H9 (cell line): ENCODE measurements at regions not wholly inside any gene's neighbourhood (a gene's known extent, or its start where the extent isn't known, plus 50 kb on each side); places are given as distances from the start of the nearest gene placed in this dataset.

Experiments used
- DNase-seq: peaks from one replicate; pipeline ENCODE4 v3.0.0-alpha.2; 2017
- H2AFZ ChIP-seq: one replicate; pipeline ENCODE4 v1.6.1; 2013; ENCODE audit warnings: mild to moderate bottlenecking, low read length, control low read depth, moderate library complexity
- H2AK5ac ChIP-seq: 2 replicates; pipeline ENCODE4 v1.6.1; 2013; ENCODE audit warnings: low read length, control low read depth, mixed read lengths; ENCODE audit not compliant: insufficient read length
- H2BK120ac ChIP-seq: one replicate; pipeline ENCODE4 v1.6.1; 2013; ENCODE audit warnings: low read depth, mild to moderate bottlenecking, low read length, control low read depth, inconsistent platforms; ENCODE audit not compliant: poor library complexity, severe bottlenecking
- H2BK12ac ChIP-seq: 2 replicates; pipeline ENCODE4 v1.6.1; 2013; ENCODE audit warnings: low read length, control low read depth, mixed read lengths, low read depth; ENCODE audit not compliant: insufficient read length
- H2BK15ac ChIP-seq: 2 replicates; pipeline ENCODE4 v1.6.1; 2013; ENCODE audit warnings: low read depth, low read length, control low read depth
- H2BK20ac ChIP-seq: one replicate; pipeline ENCODE4 v1.6.1; 2013; ENCODE audit warnings: low read depth, mild to moderate bottlenecking, low read length, control low read depth, inconsistent platforms; ENCODE audit not compliant: poor library complexity, severe bottlenecking
- H2BK5ac ChIP-seq: 2 replicates; pipeline ENCODE4 v1.6.1; 2013; ENCODE audit warnings: low read length, control low read depth, mixed read lengths; ENCODE audit not compliant: insufficient read length
- H3K14ac ChIP-seq: 2 replicates; pipeline ENCODE4 v1.6.1; 2013; ENCODE audit warnings: low read length, control low read depth; ENCODE audit not compliant: insufficient read depth
- H3K18ac ChIP-seq: 2 replicates; pipeline ENCODE4 v1.6.1; 2013; ENCODE audit warnings: low read depth, mild to moderate bottlenecking, mixed read lengths, low read length, control low read depth; ENCODE audit not compliant: insufficient read length
- H3K23ac ChIP-seq: 2 replicates; pipeline ENCODE4 v1.6.1; 2013; ENCODE audit warnings: low read length, control low read depth, mixed read lengths, low read depth; ENCODE audit not compliant: insufficient read length
- H3K23me2 ChIP-seq: 2 replicates; pipeline ENCODE4 v1.6.1; 2013; ENCODE audit warnings: low read depth, mild to moderate bottlenecking, mixed read lengths, low read length, control low read depth; ENCODE audit not compliant: insufficient read length, poor library complexity, severe bottlenecking
- H3K27ac ChIP-seq: 2 replicates; pipeline ENCODE4 v1.5.1; 2013; ENCODE audit warnings: low read length, control low read depth, mixed read lengths, low read depth; ENCODE audit not compliant: insufficient read length
- H3K27me3 ChIP-seq: 2 replicates; pipeline ENCODE4 v1.6.1; 2013; ENCODE audit warnings: low read length, control low read depth, inconsistent platforms; ENCODE audit not compliant: insufficient read depth
- H3K4ac ChIP-seq: 2 replicates; pipeline ENCODE4 v1.6.1; 2013; ENCODE audit warnings: low read depth, mild to moderate bottlenecking, control low read depth, inconsistent platforms, low read length, moderate library complexity
- H3K4me1 ChIP-seq: 2 replicates; pipeline ENCODE4 v1.6.1; 2013; ENCODE audit warnings: low read length, control low read depth, inconsistent platforms; ENCODE audit not compliant: insufficient read depth
- H3K4me2 ChIP-seq: 2 replicates; pipeline ENCODE4 v1.6.1; 2013; ENCODE audit warnings: low read length, control low read depth, mixed read lengths; ENCODE audit not compliant: insufficient read length, insufficient read depth
- H3K56ac ChIP-seq: 2 replicates; pipeline ENCODE4 v1.6.1; 2013; ENCODE audit warnings: low read depth, mild to moderate bottlenecking, mixed read lengths, low read length, control low read depth; ENCODE audit not compliant: insufficient read length
- H3K79me1 ChIP-seq: 2 replicates; pipeline ENCODE4 v1.6.1; 2013; ENCODE audit warnings: low read depth, mild to moderate bottlenecking, moderate library complexity, low read length, control low read depth, inconsistent platforms; ENCODE audit not compliant: insufficient read depth, poor library complexity, severe bottlenecking
- H3K79me2 ChIP-seq: 2 replicates; pipeline ENCODE4 v1.6.1; 2013; ENCODE audit warnings: low read length, control low read depth, inconsistent platforms; ENCODE audit not compliant: insufficient read depth
- H3K9ac ChIP-seq: 2 replicates; pipeline ENCODE4 v1.6.1; 2013; ENCODE audit warnings: low read length, control low read depth, mixed read lengths; ENCODE audit not compliant: insufficient read length; ENCODE audit errors: extremely low read depth
- H3K9me3 ChIP-seq: one replicate; pipeline ENCODE4 v1.6.1; 2013; ENCODE audit warnings: low read depth, low read length, inconsistent platforms; ENCODE audit not compliant: control insufficient read depth
- H3T11ph ChIP-seq: one replicate; pipeline ENCODE4 v1.6.1; 2013; ENCODE audit warnings: mild to moderate bottlenecking, low read length, control low read depth, inconsistent platforms
- H4K20me1 ChIP-seq: one replicate; pipeline ENCODE4 v1.6.1; 2013; ENCODE audit not compliant: control insufficient read depth, insufficient read length, insufficient read depth
- H4K5ac ChIP-seq: 2 replicates; pipeline ENCODE4 v1.6.1; 2013; ENCODE audit warnings: low read depth, mild to moderate bottlenecking, mixed read lengths, low read length, control low read depth; ENCODE audit not compliant: insufficient read length
- H4K8ac ChIP-seq: replicated peaks from 2 replicates; pipeline ENCODE4 v1.6.1; 2013; ENCODE audit warnings: low read length, control low read depth, mixed read lengths, low read depth; ENCODE audit not compliant: insufficient read length
- H4K91ac ChIP-seq: 2 replicates; pipeline ENCODE4 v1.6.1; 2013; ENCODE audit warnings: low read depth, mild to moderate bottlenecking, moderate library complexity, mixed read lengths, low read length, control low read depth; ENCODE audit not compliant: insufficient read length
- H3K27ac Mint-ChIP-seq, 3 experiments: 2 replicates in 2 of 3; 3 replicates in 1 of 3; pipeline ENCODE4 v1.8.0; 2020 to 2021; ENCODE audit warnings: mixed read lengths in 3 of 3, mild to moderate bottlenecking in 1 of 3, moderate library complexity in 1 of 3
- H3K27me3 Mint-ChIP-seq: 2 replicates; pipeline ENCODE4 v1.8.0; 2021; ENCODE audit warnings: low read depth, mild to moderate bottlenecking, moderate library complexity, mixed read lengths
- H3K36me3 Mint-ChIP-seq, 3 experiments: 2 replicates in 2 of 3; 3 replicates in 1 of 3; pipeline ENCODE4 v1.8.0; 2020 to 2021; ENCODE audit warnings: low read depth in 3 of 3, mixed read lengths in 3 of 3; ENCODE audit not compliant: insufficient read depth in 1 of 3
- H3K4me1 Mint-ChIP-seq, 2 experiments: 2 replicates each; pipeline ENCODE4 v1.8.0; 2020; ENCODE audit warnings: mixed read lengths in 2 of 2
- H3K4me3 Mint-ChIP-seq, 2 experiments: 2 replicates in 1 of 2; 3 replicates in 1 of 2; pipeline ENCODE4 v1.8.0; 2020 to 2021; ENCODE audit warnings: mild to moderate bottlenecking in 2 of 2, mixed read lengths in 2 of 2, moderate library complexity in 1 of 2
- H3K9me3 Mint-ChIP-seq, 2 experiments: 2 replicates in 1 of 2; 3 replicates in 1 of 2; pipeline ENCODE4 v1.8.0; 2020; ENCODE audit warnings: mild to moderate bottlenecking in 2 of 2, mixed read lengths in 2 of 2, moderate library complexity in 1 of 2
- WGBS: extraction: QIAGEN DNeasy Blood & Tissue Kit; methylation state at CpG from one replicate; pipeline ENCODE4 v1.1.7; 2013; ENCODE audit warnings: missing lambda C conversion rate, low lambda C conversion rate, mixed read lengths; ENCODE audit not compliant: insufficient read length; ENCODE audit errors: extremely low coverage; 5-methylcytosine and 5-hydroxymethylcytosine counted together
- TF ChIP-seq, protein P1 (sequence below): fragments of 200-600 bp; sonication (generic); conservative IDR thresholded peaks from 3 replicates; pipeline ENCODE4 v1.8.0; 2021; ENCODE audit warnings: antibody characterized with exemption, mild to moderate bottlenecking

GRCh38 chr2:187939180-187939579 is 352.5 kb upstream of the GULP1 start:
- Histone ChIP-seq H3K14ac (no peak overlapping the region), H2BK15ac (no peak overlapping the region), H4K8ac (no peak overlapping the region), H3K79me1 (no peaks in the 10 kb centered on the region), H2BK120ac (no peak overlapping the region), H3K9ac (no peak overlapping the region), H3K79me2 (no peaks in the 10 kb centered on the region), H3K4ac (no peak overlapping the region), H3K23me2 (no peaks in the 10 kb centered on the region), H3K4me1 (no peaks in the 10 kb centered on the region), H3K27me3 (no peaks in the 10 kb centered on the region), H4K91ac (no peak overlapping the region), H3T11ph (no peak overlapping the region), H2BK5ac (no peak overlapping the region), H2BK20ac (no peak overlapping the region), H3K18ac (no peak overlapping the region), H4K5ac (no peak overlapping the region), H3K4me2 (no peak overlapping the region), H3K56ac (no peak overlapping the region), H2AFZ (no peak overlapping the region), H4K20me1 (no peaks in the 10 kb centered on the region), H2BK12ac (no peak overlapping the region), H3K23ac (no peak overlapping the region), H3K27ac (no peak overlapping the region), H2AK5ac (no peak overlapping the region), H3K9me3 (no peaks in the 10 kb centered on the region)
- no peak overlapping the region for H3K4me3 Mint-ChIP-seq
- DNase-seq, result no peak
- H3K27me3 Mint-ChIP-seq, result no peaks in the 10 kb centered on the region
- TF ChIP-seq, protein P1, sequence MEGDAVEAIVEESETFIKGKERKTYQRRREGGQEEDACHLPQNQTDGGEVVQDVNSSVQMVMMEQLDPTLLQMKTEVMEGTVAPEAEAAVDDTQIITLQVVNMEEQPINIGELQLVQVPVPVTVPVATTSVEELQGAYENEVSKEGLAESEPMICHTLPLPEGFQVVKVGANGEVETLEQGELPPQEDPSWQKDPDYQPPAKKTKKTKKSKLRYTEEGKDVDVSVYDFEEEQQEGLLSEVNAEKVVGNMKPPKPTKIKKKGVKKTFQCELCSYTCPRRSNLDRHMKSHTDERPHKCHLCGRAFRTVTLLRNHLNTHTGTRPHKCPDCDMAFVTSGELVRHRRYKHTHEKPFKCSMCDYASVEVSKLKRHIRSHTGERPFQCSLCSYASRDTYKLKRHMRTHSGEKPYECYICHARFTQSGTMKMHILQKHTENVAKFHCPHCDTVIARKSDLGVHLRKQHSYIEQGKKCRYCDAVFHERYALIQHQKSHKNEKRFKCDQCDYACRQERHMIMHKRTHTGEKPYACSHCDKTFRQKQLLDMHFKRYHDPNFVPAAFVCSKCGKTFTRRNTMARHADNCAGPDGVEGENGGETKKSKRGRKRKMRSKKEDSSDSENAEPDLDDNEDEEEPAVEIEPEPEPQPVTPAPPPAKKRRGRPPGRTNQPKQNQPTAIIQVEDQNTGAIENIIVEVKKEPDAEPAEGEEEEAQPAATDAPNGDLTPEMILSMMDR, result no peak
- H3K36me3 Mint-ChIP-seq, result no peaks in the 10 kb centered on the region
- no peak overlapping the region for H3K27ac Mint-ChIP-seq
- no peaks in the 10 kb centered on the region for H3K4me1 Mint-ChIP-seq
- no peaks in the 10 kb centered on the region for H3K9me3 Mint-ChIP-seq
- WGBS, result no CpG with 5 or more reads among the region's 1 CpG
